Testis (tissue), 2 donors: ENCODE measurements at regions not wholly inside any gene's neighbourhood (a gene's known extent, or its start where the extent isn't known, plus 50 kb on each side); places are given as distances from the start of the nearest gene placed in this dataset.
"Not testable (repeated sequence)": the region's sequence is repeated elsewhere in the genome, so short reads cannot be mapped to it uniquely, and the experiment has no call there.

Source experiments
- DNase-seq: peaks from one replicate; pipeline ENCODE4 v3.0.0-alpha.2; 2019
- H3K27ac ChIP-seq, 2 donors: fragments of 200-600 bp; sonication (generic); one replicate each; pipeline ENCODE4 v1.5.1; 2019
- H3K27me3 ChIP-seq: fragments of 200-600 bp; sonication (generic); one replicate; pipeline ENCODE4 v1.5.1; 2019
- H3K36me3 ChIP-seq: fragments of 200-600 bp; sonication (generic); one replicate; pipeline ENCODE4 v1.5.1; 2017; ENCODE audit warnings: low read depth; ENCODE audit errors: missing control alignments
- H3K4me1 ChIP-seq: fragments of 200-600 bp; sonication (generic); one replicate; pipeline ENCODE4 v1.5.1; 2019
- H3K4me3 ChIP-seq, 2 donors: fragments of 200-600 bp; sonication (generic); one replicate each; pipeline ENCODE4 v1.5.1; 2017 to 2019
- H3K9me3 ChIP-seq: fragments of 200-600 bp; sonication (generic); one replicate; pipeline ENCODE4 v1.5.1; 2017
- CTCF ChIP-seq, 3 experiments: fragments of 450-650 bp in 2 of 3; fragments of 200-600 bp in 1 of 3; sonication (generic) in 1 of 3; IDR thresholded peaks; one replicate each; pipeline ENCODE4 v1.5.1; 2016 to 2019; ENCODE audit warnings: antibody characterized with exemption in 3 of 3, mild to moderate bottlenecking in 2 of 3, moderate library complexity in 1 of 3
- POLR2A ChIP-seq: fragments of 450-650 bp; IDR thresholded peaks from one replicate; pipeline ENCODE4 v1.6.1; 2017; ENCODE audit warnings: antibody characterized with exemption, mild to moderate bottlenecking, moderate library complexity
- WGBS, 2 donors: methylation state at CpG; one replicate each; pipeline ENCODE4 v1.1.5; 2018; 5-methylcytosine and 5-hydroxymethylcytosine counted together
- intact Hi-C: fragments of 100-400 bp; cut with DNase I; formaldehyde crosslinking; loops from one replicate; pipeline ENCODE4 v1.15.1; 2023; ENCODE audit warnings: low total_unique reads

DNA sequence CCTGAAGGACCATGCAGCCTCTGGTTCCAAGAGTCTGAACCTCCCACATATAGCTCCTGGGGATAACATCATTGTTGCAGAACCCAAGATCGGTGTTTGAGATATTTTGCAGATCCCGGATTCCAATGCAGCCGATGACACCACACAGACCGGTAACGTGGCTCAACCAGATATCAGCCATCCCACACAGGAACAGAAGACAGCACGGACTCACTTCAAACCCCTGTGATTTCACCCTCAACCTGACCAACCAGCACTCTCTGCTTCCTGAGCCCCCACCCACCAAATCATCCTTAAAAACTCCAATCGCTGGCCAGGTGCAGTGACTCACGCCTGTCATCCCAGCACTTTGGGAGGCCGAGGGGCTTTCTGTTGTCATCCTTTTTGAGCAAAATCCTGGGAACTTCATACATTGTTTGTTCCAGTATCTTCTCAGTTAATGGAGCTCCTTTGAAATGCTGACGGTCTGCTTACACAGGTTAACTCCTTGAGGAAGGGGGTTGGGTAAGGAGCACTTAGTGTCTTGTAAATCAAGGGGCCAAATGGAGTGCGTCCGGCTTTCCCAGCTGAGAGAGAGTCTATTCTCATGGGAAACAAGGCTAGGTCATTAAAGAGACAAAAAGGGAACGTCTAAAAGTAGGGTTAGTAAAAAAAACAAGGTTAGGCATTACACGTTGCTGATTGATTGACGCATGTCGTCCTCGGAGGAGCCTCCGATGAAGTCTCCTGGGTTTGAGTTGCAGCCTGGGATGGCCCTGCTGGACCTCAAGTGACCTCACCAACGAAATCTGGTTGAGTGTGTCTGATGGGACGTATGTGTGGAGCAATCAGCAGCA is 230.4 kb downstream of the CRLF2 start:
- no peak for DNase-seq
- Histone ChIP-seq H3K36me3 (no peaks in the 10 kb centered on the region), H3K27me3 (no peaks in the 10 kb centered on the region), H3K4me3 (no peak overlapping the region), H3K27ac (no peak overlapping the region), H3K4me1 (no peaks in the 10 kb centered on the region), H3K9me3 (no peaks in the 10 kb centered on the region)
- TF ChIP-seq POLR2A = no peak
- TF ChIP-seq CTCF (IDR thresholded peaks at IDR 0.05) = no peak
- intact Hi-C loops = no loop called here
- WGBS, 2 donors = 18 to 35% methylated on average over 20 of the region's 20 CpGs

GRCh38 chrX:980587-981235 is 231.7 kb downstream of the CRLF2 start:
- Histone ChIP-seq H3K36me3 (no peaks in the 10 kb centered on the region), H3K9me3 (no peaks in the 10 kb centered on the region), H3K27ac (no peak overlapping the region), H3K27me3 (no peaks in the 10 kb centered on the region), H3K4me1 (no peaks in the 10 kb centered on the region), H3K4me3 (no peak overlapping the region)
- TF ChIP-seq CTCF (IDR thresholded peaks at IDR 0.05) = no peak
- TF ChIP-seq POLR2A = no peak
- intact Hi-C loops = no loop called here
- DNase-seq = no peak
- 29 to 55% methylated on average over 7 of the region's 7 CpGs for WGBS, 2 donors

- H3K4me3 ChIP-seq, H3K27me3 ChIP-seq, H3K9me3 ChIP-seq, H3K36me3 ChIP-seq, H3K27ac ChIP-seq, DNase-seq, intact Hi-C loops, H3K4me1 ChIP-seq: not testable (repeated sequence)
- 88 to 90% methylated on average over 18 of the region's 18 CpGs for WGBS, 2 donors
Measured at GRCh38 chrX:979127-979526, 233.3 kb downstream of the CRLF2 start.

DNA sequence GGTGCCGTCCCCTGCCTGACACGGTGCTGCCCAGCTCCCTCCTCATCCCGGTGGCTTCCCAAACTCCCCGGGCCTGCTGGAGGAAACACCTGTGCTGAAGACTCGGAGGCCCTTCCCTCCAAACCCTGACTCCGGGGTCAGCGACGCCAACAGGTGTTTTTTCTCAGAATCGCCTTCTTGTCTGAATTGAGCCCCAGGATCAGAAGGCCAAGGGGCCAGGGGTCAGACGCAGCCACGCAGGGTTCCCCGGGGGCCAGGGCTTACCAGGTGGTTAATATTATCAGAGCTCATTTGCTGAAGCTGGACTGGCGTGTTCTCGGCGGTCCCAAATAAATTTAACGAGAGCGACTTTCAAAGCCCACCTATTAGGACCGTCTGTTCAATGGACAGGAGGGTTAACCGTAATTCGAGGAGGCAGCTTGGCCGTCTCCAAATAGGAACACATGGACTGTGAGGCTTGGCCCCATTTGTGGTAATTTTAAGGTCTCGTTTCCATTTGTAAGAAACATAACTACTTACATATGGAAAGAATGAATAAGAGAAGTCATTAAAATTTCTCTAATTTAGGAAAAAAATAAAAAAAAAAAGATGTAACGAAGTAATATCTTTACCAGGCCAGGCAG is 239.3 kb downstream of the CRLF2 start:
- TF ChIP-seq CTCF (IDR thresholded peaks at IDR 0.05) = no peak
- no peak for TF ChIP-seq POLR2A
- intact Hi-C loops = no loop called here
- no peak for DNase-seq
- no peaks in the 10 kb centered on the region for H3K9me3 ChIP-seq
- 60 to 62% methylated on average over 23 of the region's 23 CpGs for WGBS, 2 donors
- H3K27me3 ChIP-seq = no peaks in the 10 kb centered on the region
- no peak overlapping the region for H3K27ac ChIP-seq
- no peaks in the 10 kb centered on the region for H3K4me1 ChIP-seq
- H3K4me3 ChIP-seq = no peak overlapping the region
- H3K36me3 ChIP-seq = no peaks in the 10 kb centered on the region

DNA sequence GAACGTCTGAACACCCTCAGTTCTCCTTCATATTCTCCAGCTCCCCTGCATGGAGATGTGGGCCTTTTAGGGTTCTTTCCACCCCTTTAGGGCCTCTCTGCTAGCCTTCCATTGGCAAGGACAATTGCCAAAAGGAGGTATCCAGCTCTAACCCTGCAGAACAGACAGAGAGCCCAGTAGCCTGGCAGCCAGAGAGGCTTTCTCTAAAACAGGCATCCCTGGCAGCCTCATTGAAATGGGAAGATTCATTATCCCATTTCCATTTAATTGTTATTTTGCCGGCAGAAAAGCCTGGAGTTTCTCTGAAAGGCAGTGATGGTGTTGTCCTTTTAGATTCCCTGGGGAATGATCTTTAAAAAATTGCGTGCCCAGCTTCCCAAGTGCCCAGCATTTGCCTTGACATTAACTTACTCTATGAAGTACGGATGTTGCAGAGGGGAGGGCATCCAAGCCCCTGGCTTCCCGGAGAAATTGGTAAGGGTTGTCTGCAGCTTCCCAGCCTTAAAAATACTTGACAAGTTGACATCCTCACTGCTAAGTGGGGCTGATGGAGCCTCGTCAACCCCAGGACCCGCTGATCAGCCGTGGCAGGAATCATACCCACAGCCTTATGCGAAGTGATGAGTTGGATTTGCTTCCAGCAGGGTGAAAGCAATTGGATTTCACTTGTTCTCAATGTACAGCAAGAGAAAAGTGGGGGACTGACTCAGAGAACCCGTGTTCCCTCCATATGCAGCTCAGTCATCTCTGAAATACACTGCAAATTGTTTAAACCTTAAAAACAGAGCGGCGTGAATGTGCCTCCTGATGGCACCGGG is 244.1 kb downstream of the CRLF2 start:
- no peaks in the 10 kb centered on the region for H3K27me3 ChIP-seq
- no peaks in the 10 kb centered on the region for H3K4me1 ChIP-seq
- 77 to 80% methylated on average over 13 of the region's 13 CpGs for WGBS, 2 donors
- no peak overlapping the region for H3K4me3 ChIP-seq
- DNase-seq = no peak
- TF ChIP-seq POLR2A (no peak), CTCF (IDR thresholded peaks at IDR 0.05) (no peak)
- H3K9me3 ChIP-seq = no peaks in the 10 kb centered on the region
- H3K36me3 ChIP-seq = no peaks in the 10 kb centered on the region
- H3K27ac ChIP-seq = no peak overlapping the region
- intact Hi-C loops = no loop called here
